Stimulated activated CD8-positive, alpha-beta memory T cell treated with anti-CD3 and anti-CD28 coated beads, Interleukin-4, amount 100 ng/mL, for 4 hours (primary cell): ENCODE measurements at regions not wholly inside any gene's neighbourhood (a gene's known extent, or its start where the extent isn't known, plus 50 kb on each side); places are given as distances from the start of the nearest gene placed in this dataset.

Source experiments
- DNase-seq, 2 donors: peaks; one replicate each; pipeline ENCODE4 v3.0.0-alpha.2; 2020; ENCODE audit warnings: low read depth in 2 of 2, low spot score in 1 of 2

DNA sequence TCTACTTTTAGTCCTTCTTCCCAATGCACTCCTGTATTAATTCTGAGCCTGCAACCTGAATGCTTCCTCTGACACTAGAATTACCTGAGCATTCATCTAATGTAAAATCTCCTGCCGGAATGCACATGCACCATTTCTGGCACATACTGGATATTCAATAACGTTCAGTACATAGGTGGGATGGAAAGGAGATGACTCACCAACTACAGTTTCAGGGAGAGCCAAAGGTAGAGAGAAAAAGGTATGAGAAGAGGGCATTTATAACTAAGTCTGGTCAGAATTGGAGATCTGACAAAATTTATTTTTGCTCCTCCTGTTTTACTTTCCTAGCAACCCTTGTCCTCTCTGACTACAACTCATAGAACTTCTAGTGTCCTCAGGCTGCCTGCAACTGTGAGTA lies 1954.1 kb upstream of the CELF4 start:
- DNase-seq = no peak

DNA sequence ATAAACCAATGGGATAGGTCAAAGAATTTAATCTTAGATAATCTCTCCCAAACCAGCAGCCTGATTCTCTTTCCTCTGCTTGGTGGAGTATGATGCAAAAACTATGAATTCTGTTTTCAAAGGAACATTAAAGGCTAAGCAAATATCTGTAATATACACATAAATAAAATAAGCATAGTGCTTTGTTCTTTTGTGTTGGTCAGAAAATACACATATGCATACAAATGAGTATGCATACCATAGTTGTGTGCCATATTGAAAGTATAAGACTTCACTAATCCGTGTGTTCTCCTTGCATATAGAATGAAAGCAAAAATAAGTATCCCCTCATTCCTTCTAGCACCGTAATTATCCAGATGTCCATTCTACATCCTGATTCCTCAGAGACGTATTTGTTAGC lies 1949.7 kb upstream of the CELF4 start:
- DNase-seq = no peak

DNA sequence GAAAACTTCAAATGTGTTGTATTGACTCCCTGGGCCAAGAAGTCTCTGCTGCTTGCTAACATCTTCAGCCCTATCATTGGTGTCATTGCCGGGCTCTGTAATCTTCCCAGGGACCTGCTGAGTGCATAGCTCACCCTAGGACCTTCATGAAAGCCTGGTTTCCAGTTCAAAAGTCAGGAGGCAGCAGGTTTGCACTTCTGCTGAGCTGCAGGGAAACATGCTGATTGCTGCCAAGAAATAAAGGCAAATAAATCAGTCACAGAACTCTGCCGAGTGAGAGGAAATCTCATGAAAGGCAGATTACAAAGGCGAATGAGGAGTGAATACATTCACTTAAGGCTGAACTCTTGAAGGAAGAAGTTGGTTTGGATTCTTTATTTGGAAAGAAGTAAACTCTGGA lies 1947.6 kb upstream of the CELF4 start:
- DNase-seq = no peak

DNA sequence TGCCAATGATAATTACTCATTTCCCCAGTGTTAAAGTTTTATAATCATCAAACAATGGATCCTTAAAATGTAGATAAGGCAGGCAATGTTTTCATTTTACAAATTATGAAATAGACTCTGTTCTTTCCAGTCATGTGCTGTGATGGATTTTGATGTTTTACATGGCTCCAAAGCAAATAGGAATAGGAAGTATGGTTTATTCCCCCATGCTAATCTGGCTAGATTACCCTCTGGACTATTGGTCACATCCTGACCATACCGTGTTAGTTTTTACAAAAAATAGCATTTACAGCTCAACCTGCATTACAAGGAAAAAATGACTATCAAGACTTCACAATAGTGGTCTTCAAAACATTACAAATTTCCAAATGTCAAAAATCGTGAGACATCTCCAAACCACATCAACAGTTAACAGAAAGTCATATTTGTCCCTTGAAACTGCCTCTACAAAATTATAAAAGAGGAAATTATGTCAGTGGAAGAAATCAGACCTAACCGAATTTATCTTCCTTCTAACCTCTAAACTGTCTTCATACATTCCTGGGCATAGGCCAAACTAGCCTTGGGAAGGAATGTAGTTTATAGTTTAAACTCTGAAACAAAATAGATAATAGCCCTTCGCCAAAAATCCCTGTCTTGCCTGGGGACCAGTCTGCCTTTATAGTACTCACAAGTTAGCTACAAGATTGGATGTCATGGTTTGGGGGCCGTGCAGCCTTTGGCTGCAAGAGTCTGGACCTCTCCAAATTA lies 1941.2 kb upstream of the CELF4 start:
- no peak for DNase-seq

DNA sequence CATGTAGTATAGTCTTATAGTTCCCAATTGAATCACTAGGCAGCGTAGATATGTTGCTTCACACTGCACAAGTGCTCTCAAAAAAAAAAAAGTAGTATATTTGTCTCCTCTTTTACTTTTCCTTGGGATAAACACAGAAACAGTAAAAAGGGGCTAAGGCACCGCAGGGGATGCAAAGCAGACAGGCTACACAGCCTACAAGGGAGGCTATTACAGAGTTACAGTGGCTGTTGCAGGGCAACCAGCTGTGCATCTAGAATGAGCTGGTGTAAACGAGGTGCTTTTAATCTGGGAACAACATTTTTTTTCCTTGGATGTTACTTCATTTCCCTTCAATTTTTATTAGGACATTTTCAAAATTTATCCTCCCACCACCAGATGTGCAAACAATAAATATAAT lies 1934.7 kb upstream of the CELF4 start:
- no peak for DNase-seq

DNA sequence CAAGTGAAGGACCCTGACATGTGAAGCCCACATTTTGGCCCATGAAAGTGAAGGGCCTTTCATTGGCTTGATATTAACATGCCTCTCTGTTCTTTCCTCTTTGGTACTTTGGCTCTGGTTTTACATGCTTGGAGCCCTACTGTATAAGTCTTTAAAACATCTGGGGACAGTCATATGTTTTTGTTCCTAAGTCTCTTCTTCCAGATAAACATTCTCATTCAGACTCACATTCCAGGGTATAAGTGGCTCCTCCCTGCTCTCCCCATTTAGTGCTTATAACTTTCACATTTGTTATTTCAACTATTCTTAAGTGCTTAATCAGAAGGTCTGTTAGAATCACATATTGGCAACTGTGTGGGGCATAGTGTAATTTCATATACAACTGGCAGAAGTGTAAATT lies 1932.2 kb upstream of the CELF4 start:
- no peak for DNase-seq

DNA sequence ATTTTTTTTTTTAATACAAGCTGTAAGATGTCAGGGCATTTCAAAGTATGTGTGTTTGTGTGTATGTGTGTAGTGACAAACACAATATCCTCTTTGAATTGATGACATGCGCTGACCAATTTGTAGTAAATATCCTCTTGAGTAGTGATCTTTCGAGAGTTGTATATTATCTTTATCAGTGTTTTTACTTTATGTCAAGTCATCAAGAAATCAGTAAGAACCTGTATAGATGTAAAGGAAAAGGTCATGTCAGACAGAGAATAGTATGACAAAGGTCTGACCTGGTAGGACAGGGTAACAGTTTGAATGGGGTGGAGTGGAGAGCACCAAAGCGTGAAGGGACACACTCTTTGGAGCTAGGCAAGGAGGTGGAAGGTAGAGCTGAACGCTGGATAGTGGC lies 1931.4 kb upstream of the CELF4 start:
- no peak for DNase-seq

DNA sequence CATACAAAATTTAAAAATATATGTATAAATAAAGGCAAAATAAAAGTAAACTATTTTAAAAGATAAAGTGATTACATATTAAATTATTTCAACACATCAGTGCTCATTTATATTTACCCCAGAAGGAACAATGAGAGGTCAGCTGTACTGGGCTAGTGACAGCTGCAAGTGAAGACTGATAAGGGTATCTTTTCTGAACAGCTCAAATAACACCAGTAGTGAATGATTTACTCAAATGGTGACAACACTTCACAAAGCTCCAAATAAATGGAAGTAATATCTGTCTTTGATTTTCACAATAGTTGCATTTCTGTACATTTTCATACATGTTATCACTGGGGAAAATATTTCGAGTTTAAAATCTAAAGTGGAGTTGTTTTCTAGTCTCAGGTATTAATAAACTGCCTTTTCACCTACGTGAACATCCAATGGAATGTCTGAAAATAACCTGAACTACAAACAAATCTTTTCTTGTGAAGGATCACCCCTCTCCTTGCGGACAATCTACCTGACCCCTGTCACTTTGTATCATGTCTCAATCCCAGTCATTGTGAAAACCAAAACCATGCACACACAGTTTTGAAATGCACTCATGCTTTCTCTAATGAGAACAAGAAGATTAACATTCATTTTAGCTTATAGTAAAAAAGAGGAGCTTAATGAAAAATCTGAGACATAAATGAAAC lies 1928.8 kb upstream of the CELF4 start:
- DNase-seq = no peak

DNA sequence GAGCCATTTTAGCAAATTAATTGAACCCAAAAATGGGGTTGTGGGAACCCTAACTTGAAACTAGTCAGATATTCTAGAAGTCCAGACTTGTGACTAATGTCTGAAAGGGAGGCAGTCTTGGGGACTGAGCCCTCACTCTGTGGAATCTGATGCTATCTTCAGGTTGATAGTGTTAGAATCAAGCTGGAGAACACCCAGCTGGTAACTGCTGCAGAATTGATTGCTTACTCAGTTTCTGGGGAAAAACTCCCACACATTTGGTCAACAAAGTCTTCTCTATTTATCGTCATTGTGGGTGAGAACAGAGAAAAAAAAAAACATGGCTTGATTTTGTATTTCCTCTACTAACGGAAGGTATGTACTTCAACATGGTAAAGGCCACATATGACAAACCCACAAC lies 1925.8 kb upstream of the CELF4 start:
- DNase-seq = no peak

DNA sequence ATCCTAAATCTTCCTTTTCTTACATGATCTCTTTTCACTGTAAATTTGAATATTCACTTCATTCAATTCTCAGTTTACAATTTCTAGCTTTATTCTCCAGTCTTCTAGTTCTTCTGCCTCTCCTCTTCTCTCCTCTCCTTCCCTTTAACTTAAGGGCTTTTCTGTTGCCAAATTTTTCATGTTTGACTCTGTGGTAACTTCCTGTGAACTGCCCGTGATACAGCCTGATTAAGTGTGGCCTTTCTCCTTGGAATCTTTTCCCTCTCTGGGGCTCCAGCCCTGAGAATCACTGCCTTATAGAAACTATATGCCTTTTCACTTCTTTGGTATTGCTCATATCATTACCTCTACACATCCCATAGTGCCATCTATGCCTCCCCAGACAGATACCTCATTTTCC lies 1923.8 kb upstream of the CELF4 start:
- DNase-seq = no peak

DNA sequence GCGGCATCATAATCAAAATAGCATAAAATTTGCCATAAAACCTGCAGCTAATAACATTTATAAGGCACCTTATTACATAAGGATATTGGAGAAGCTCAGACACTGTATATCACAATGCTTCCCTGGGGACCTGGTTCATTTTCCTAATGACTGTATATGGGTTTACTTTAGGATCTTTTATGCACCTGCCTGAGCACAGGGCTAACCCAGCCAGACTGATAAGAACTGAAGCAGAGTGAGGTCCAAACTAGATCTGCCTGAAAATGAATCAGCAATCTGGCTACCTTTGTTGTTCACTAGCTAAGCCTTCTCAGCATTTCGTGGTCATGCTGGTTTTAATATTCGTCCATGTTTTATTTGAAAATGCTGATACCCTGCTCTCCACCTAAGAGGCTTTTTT lies 1922.3 kb upstream of the CELF4 start:
- DNase-seq = no peak

DNA sequence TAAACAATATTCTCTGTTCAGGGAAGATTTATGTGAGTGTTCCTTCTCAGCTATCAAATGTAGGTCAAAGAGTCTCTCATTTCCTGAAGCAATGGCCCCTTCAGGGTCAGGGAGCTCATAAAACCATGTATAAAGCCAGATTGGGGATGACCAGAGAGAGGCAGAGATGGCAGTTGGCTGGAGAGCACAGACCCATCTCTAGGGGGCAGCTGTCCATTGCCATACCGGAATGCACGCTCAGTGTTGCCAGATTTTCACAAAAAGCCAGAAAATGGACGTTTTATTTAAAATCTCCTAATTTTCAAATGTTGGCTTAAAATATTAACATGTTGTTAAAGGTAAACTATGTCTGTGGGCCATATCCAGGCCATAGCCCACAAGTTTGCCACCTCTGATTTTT lies 1920.7 kb upstream of the CELF4 start:
- no peak for DNase-seq

DNA sequence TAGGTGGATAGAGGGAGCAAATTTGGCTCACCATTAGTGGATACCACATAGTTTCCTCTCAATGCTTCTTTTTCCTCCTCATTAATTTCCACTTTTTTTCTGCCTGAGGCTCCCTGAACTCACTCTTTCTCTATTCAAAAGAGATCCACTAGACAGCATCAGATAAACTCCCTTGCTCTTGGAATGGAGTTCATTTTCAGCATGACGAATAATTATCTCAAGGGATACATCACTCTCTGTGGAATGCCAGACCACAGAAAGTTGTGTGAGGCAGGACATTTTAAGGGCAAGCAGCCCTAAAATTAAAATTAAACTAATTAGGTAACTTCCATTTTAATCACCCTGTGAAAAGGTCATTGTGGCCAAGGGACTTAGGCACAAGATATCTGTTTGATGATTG lies 1920.1 kb upstream of the CELF4 start:
- no peak for DNase-seq

DNA sequence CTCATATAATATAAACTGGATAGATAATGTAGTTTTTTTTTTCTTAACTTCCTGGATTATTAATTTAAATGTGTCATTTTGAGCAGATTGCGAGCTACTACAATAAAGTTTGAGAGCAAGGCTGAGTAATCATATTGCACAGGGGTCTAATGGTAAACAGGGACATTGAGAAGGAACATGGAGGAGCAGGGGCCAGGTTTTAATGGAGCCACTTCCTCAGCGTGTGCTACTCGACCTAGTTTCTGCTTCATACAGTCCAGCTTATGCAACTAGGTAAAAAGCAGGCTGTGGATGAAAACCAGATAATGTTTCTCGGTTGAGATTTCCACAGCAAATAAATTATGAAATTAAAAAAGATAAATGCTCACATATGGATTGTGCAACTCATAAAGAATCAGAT lies 1915.7 kb upstream of the CELF4 start:
- no peak for DNase-seq

DNA sequence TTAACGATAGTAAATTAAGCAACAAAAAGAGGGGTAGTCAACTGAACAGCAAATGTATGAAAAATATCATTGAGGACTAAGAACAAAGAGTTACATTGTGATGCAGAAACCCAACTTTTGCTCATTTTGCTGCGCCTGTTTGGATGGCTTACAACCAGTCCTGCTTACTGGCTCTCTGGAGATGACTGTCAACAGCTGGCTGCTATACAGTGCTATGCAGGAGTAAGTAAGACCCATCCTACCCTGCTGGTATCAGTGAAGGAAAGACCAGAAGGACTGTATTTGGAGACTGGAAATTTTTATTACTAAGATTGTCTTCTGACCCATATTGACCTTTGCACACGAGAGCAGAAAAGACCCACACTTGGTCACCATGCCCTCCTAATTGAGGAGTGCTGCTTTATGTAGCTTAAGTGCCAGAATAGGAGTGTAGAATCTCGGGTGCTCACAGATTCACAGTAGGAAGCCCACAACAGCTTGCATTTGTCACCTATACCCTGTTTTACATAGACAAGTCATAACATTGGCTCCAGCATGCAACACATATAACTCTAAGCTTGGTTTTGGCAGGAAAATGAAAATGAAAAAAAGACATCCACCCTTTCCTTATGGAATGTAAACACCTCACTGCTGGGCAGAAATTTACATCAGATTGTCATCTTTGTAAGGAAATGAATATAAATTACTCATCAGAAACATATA lies 1915.0 kb upstream of the CELF4 start:
- DNase-seq = no peak

DNA sequence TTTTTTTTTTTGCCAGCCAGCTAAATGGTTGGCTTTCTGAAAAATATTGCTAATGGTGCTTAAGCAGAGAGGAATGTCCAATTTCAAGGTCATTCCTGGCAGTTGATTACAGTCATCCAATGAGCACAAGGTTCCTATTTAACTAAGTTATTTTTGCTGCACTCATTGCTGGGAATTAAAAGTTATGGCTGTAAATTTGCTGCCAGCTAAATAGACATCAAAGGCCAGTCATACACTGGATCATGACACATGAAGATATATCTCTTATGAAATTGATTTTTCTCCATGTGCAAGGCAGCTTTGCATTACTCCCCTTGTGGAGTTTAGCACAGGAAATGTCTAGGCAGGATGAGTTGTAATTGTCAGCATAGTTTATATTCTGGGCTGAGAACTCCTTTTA lies 1898.4 kb upstream of the CELF4 start:
- DNase-seq = no peak

DNA sequence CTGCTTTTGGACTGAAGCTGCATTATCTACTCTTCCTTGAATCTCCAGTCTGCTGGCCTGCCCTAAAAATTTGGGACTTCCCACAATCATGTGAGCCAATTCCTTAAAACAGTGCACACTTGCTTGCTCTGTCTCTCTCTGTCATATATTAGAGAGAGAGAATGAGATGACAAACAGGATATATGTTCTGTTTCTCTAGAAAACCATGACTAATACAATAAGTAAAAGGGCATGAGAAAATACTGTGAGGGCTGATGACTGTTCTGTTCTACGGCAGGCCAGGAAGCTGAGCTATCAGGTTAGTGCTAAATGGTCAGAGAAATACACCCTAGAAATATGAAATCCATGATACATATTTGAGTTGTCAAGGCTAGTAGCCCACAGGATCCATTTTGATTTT lies 1896.8 kb upstream of the CELF4 start:
- no peak for DNase-seq

DNA sequence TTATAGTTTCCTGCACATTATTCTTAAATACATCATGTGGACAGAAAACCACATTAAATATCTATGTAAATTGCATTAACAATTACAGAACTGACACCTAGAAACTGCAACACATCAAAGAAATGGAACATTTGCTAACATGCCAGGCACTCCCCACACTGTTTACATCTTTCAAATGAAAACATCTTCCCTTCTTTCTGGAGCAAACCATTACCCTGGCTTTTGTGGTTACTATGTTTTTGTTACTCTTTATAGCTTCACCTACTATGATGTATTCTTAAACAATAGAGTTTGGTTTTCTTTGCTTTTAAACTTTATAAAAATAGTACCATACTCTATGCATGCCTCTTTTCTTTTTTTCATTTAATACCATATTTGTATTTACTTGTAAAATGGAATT lies 1894.5 kb upstream of the CELF4 start:
- no peak for DNase-seq

DNA sequence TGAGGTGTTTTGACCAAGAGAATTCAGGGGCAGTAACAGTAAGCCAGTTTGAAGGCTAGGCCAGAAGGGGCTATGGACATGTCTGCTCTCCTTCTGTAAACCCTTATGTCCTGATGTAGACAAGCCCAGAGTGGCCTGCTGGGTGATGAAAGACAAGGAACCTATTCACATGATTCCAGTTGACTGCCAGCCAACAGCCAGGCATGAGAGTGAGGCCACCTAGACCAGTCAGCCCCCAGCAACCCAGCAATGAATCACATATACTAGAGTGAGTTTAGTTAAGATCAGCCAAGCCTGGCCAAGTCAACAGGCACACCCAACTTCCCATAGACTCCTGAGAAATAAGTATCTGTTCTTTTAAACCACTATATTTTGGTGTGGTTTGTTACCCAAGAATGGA lies 1889.7 kb upstream of the CELF4 start:
- no peak for DNase-seq

DNA sequence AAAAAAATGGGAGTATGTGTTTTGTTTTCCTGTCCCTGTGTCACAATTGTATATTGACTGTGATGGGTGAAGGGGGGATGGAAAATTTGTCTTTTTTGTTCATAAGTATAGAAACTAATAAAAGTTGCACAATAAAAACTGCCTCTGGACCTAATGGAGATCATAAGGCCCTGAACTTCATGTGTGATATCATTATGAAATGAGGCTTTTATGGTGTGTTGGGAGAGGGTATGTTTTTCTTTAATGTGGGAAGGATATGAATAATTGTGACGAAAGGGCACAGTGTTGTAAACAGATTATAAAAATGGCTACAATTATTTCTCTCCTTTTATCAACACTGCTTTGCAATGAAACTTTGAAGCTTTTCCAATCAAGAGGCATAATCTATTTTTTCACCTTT lies 1889.3 kb upstream of the CELF4 start:
- no peak for DNase-seq

DNA sequence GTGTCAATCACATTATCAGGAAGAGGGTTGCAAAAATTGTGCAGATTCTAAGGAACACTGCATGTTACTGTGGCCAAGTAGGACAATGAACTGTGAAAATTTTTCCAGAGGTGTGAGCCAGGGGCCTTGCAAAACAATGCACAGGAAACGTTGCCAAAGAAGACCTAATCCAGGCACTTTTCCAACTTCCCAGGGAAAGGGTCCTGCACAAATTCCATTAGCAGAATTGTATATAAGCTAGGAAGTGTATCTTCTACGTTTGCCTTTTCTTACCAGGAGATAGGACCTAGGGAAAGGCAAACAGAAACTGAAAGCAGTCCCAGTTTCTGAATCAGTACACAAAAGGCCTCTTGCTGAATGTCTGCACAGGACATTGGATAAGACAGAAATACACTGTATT lies 1888.3 kb upstream of the CELF4 start:
- no peak for DNase-seq

DNA sequence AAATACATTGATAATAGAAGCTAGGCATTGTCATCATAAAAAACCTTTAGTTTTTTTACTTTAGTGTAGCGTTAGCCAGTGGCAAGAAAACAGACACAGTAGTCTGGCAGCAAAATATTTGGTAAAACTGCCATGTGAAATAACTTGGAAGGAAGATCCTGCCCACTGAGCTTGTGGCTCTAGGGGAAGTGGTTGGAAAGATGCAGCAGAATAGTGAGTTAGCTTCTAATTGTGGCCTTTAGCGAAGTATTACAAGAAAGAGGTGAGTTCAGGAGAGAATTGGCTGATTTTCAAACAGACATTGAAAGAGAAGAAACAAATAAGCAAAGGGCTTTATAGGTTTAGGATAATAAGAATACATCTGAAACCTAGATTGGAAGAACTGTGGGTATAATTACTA lies 1887.8 kb upstream of the CELF4 start:
- DNase-seq = no peak

DNA sequence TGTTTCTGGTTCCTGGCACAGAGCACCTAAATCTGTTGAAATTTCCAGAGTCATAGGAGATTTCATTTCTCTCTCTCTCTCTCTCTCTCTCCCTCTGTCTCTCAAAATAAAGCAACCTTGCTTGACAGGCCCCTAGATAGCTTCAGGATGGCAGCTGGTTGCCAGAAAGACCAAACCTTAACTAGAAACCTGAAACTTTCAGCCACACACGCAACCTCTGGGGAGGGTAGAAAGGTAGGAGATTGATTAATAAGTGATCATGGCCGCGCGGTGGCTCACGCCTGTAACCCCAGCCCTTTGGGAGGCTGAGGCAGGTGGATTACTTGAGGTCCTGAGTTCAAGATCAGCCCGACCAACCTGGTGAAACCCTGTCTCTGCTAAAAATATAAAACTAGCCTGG lies 1885.4 kb upstream of the CELF4 start:
- no peak for DNase-seq
